ENCODE measurements at regions not wholly inside any gene's neighbourhood (a gene's known extent, or its start where the extent isn't known, plus 50 kb on each side); places are given as distances from the start of the nearest gene placed in this dataset.
"Not testable (repeated sequence)": the region's sequence is repeated elsewhere in the genome, so short reads cannot be mapped to it uniquely, and the experiment has no call there.

DNA sequence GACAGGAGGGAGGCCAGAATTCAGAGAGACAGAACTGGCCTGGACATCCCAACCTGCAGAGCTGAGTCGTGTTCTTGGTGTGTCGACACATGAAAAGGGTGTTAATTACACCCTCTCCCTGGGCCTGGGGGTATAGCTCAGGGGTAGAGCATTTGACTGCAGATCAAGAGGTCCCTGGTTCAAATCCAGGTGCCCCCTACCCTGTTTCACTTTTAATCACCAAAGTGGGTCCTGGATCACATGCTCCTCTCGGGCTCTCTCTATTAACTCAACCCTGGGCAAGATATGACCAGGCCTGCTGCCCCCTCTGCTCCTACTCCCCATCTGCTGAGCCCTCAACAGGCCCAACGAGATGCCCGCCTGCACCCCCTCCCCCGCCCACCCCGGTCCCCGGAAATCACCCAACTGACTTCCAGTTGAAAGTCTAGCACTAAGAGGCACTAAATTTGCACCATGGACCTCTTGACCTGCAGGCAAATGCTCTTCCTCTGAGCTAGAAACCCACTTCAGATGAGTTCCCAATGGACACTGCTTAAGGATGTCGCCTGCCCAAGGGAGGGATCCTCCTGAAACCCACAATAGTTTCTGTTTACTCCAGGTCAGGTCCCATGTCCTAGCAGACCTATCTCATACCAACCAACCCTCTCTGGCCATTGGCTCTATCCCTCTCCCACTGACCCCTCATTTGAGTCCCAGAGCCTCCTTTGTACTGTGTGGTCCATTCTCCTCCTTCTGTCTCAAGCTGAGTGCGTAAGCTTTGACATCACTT lies 137.6 kb downstream of the ZNF467 start:
- intact Hi-C loops (cut with micrococcal nuclease) = no loop called here

DNA sequence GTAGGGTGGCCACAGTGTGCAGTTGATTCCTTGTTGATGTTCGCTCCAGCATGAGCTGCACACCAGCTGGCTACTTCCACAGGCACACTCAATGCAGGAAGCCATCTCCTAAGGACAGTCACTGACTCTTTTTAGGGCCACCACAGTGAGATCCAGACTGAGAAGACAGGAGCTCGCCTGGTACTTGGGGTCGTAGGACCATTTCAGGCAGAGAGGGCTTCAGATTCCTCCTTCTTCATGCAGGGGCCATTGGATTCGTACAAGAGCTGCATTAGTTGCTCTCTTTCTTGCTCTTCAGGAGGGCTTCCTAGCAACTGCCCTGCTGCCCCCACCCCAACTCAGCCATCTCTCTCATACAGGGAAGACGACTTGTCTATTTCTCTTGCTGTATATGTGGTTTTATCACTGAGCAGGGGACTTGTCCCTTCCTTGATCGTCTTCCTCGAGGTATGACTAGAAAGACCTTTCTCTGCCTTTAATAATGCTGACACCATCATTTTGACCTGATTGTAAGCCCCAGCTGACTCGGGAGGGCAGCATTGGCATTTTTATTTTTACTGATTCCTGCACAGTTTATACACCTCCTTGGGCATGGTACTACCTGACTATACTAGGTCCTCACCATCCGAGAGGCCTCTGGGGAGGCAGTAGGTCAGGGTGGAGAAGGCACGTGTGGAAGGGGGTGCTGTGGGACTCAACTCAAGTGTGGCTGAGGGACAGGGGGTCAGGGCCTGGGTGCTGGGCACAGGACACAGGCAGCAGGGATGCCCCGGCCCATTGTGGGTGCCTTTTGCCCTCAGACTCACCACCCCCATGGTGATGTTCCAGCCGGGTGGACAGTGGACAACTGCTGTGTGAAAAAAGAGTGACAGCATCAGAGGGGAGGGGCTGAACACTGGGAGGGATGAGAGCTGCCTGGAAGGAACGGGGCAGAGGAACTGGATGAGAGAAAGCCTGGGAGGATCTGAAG lies 136.7 kb upstream of the ZNF746 start:
- intact Hi-C loops (cut with micrococcal nuclease) = no loop called here

DNA sequence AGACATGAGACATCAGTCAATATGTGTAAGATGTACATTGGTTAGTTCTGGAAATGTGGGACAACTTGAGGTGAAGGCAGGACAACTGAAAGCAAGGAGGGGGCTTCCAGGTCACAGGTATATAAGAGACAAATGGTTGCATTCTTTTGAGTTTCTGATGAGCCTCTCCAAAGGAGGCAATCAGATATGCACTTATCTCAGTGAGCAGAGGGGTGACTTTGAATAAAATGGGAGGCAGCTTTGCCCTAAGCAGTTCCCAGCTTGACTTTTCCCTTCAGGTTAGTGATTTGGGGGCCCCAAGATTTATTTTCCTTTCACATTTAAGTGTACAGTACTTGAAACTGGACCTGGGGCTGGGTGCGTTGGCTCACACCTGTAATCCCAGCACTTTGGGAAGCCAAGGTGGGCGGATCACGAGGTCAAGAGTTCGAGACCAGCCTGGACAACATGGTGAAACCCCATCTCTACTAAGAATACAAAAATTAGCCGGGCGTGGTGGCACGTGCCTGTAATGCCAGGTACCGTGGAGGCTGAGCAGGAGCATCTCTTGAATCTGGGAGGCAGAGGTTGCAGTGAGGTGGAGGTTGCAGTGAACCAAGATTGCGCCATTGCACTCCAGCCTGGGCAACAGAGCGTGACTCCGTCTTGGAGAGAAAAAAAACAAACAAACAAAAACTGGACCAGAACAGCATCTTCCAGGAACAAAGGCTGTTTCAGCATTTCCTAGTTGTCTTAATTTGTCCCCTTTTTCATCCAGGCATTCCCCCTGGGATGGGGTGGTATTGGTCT lies 130.9 kb upstream of the ZNF746 start:
- intact Hi-C loops (cut with micrococcal nuclease) = not testable (repeated sequence)

DNA sequence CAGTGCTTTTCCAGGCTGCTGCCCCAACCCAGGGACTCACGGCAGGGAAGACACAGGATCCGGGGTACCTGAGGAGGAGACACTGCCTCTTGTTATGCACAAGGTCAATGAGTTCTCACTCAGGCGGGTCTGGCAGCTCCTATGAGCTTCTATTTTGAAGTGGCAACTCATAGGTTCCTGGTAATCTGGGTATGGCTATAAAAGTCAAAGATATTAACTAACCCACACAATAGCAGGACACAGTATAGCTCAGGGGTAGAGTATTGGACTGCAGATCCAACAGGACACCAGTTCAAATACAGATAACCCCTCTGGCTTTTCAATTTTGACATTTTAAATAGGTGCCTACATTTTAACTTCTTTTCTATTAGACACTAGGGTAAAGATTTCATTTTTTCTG lies 130.3 kb upstream of the ZNF746 start:
- intact Hi-C loops (cut with micrococcal nuclease) = no loop called here

DNA sequence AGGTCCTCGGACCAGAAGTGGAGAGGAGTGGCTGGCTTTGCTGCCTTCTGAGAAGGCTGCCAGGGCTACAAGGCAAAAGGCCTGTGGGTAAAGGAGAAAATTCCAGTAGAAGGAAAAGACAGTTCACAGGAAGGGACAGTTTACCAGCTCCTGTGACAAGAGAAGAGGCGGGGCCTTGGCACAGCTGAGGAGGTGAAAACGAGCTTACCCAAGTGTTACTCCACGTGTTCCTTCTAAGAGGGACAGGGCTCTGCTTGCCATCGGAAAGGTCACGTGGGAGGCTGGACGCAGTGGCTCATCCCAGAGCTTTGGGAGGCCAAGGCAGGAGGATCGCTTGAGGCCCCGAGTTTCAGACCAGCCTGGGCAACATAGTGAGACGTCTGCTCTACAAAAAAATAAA lies 129.4 kb upstream of the ZNF746 start:
- intact Hi-C loops (cut with micrococcal nuclease) = no loop called here

DNA sequence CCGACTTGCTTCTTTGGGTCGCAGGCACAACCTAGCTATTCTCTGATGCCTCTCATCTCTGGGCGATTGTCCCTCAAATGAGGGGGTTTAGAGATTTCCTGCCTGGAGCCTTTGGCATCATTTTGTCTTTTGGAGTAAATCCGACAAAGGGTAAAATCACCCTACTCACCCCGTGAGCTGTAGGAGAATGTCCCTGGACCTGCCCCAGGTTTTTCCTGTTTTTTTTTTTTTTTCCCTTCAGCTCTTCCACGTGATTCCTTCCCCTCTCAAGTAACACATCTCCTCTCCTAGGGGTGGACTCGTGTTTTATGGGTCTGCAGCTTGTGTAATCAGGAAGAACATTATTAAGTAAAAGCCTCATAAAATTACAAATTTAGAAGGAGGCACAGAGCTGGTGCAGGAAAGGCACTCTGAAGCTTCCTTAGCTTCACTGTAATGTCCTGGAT lies 128.4 kb upstream of the ZNF746 start:
- intact Hi-C loops (cut with micrococcal nuclease) = loop anchor here (1.0 to 2.0 kb wide), 3 partner anchors 88 to 387 kb away; partner anchors contain the start of gene ZNF212

DNA sequence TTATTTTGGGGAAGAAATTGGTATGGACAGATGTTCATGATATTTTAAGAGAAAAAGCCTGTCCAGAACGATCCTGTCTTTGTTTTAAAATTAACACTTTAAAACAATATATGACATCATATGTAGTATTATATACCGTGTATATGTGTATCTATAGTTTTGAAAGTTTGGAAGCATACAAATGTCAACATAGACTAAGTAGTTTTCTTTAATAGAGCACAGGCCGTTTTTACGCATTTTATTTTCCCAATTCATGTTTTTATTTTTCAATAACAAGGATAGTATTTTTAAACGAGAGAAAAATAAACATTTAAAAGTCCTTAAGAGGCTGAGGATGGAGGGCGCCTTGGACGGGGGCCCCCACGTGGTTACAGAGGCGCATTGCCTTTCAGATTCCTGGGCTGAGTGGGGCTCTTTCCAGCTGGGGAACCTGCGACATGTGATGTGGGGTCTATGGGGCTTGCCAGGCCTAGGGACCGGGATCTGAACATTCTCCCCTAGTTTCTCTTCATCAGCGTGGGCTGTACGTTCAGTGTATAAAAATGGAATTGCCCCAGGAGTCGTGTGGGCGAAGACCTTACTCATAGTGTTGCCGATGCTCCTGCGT lies 127.8 kb upstream of the ZNF746 start:
- intact Hi-C loops (cut with micrococcal nuclease) = loop anchor here (1.0 to 2.0 kb wide), 3 partner anchors 89 to 387 kb away; partner anchors contain the start of gene ZNF212

DNA sequence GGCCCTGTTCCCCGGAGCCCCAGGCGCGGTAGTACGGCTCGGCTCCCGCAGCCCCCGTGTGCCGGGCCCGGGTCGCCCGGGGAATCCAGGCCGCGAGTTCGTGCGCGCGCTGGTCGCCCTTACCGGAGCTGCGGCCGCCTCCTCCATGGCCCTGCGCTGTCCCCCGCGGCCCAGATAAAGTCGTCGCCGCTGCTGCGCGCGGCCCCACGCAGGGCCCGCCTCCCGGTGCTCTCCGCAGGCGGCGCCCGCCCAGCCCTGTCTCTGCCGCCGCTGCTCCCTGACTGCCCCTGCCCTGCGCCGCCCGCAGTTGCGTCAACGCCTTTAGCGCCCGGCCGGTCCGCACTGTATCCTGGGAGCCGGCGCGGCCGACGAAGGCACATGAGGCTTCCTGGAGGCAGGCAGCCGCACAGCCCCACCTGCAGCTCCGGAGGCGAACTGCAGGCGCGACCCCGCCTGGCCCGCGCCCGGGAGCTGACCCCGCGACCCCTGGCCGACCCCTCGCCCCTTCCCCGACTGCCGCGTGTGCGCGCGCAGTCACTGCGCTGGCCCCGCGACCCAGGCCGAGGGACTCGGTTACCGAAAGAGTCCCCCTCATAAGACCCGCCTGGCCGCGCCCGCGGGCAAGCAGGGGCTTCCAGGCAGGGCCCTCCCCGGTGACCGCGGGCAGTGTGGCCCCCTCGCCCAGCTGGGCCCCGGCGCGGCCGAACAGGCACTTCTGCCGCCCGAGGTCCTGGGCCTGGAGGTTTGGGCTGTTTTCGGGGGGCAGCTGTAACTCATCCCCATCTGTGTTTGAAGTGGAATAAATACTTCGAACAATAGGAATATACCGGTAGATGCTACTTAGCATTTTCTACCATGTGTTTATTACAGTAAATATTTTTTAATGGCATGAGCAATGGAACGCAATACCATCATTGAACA lies 127.1 kb upstream of the ZNF746 start:
- intact Hi-C loops (cut with micrococcal nuclease) = loop anchor here (1.0 to 5.0 kb wide), 11 partner anchors 24 to 597 kb away; partner anchors contain the start of genes PDIA4, ZNF212, ZNF398 and ZNF425

DNA sequence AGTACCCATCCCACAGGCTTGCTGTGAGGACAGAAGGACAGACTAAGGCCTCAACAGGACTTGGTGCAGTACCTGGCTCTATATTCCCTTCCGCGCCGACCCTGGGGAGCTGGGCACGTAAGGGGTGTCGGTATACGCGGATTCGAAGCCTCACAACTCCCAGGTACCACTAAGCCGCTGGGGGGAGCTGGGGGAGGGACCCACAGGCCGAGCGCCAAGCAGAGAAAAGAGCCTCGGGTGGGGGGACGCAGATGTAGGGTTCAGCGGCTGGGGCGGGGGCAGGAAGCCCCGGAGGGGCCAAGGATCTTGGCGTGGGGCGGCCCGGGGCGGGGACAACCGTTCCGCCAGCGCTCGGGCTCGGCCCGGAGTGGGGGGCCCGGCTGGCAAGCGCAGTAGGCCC lies 126.4 kb upstream of the ZNF746 start:
- intact Hi-C loops (cut with micrococcal nuclease) = loop anchor here (1.0 to 5.0 kb wide), 9 partner anchors 24 to 597 kb away; partner anchors contain the start of genes PDIA4, ZNF212, ZNF398 and ZNF425

DNA sequence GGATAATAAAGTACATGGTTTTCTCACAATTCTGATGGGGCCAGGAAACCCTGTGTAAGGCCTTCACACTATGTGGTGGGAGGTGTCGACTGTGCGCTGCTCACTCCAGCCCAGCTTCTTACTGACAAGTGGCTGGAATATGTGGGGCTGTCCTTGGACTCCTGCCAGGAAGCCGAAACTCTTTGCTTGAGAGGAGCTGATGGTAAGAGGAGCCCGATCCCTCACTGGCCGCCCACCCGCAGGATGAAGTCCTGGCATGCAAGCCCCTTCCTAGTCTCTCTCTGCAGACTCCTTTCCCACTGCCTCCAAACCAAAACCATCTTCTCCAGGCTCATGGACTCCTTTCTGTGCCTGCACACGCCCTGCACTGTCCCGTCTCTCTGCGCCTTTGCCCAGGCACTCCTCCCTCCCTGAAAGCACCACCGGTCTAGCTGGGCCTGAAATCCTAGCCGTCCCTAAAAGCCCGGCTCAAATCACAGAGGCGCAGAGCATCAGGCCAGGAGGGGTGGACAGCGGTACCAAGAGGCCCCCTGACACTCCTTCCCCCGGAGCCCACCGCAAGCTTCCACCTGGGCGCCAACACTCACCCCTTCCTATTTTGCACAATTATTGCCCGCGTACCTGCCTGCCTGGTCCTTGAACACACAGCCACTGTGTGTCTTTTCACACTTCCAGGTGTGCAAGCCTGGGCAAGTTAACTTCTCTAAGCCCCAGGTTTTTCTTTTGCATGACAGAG lies 125.8 kb upstream of the ZNF746 start:
- intact Hi-C loops (cut with micrococcal nuclease) = loop anchor here (5.0 kb wide), 3 partner anchors 476 to 596 kb away; partner anchors contain the start of genes PDIA4, ZNF398 and ZNF425

DNA sequence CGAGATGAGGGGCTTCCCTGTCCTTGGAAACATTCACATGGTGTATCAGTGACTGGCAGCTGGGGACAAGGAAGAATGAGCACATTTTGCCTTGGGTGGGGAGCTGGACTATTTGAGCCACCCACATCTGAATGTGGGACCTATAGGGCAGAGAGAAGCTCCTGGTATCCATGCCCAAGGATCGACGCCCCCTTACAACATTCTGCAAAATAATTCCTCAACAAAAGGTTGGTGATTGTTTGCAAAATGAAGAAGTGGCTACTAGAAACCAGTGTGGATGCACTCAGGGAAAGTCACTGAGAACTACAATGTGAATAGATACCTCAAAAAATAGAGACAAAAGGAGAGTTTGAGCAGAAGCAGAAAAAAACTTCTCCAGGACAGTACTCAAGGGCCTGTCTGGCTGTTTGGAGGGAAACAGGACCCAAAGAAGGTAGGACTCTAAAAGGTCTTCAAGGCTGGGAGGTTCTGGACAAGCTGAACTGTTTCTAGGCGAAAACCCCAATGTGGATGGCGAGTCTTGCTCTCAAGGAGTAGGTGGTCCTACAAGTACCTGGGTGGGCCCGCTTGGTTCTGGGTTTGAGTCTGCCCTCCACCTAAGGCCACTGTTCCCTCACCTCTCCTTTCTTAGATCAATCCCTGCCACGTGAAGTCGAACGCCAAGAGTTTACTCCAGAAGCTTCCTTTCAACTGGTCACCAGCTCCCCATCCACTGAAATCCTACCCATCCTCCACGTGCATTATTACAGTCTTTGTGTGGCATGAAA lies 125.0 kb upstream of the ZNF746 start:
- intact Hi-C loops (cut with micrococcal nuclease) = loop anchor here (5.0 kb wide), 3 partner anchors 475 to 595 kb away; partner anchors contain the start of genes PDIA4, ZNF398 and ZNF425

DNA sequence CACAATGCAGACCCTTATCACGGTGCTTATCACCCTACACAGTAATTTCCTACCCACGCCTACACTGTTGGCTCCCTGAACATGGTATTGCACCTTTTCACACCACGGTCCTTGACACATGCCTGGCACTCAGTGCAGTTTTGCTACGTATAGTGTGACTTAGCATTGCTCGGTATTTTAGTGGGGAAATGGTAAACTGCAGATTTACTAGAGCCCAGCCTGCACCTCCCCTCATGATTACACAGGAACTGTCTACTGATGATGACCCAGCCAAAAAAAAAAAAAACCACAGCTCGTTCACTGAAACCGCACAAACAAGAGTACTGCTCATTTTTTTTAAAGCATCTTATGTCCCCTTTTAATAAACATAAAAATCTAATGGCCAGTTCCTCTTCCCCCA lies 124.2 kb upstream of the ZNF746 start:
- intact Hi-C loops (cut with micrococcal nuclease) = loop anchor here (5.0 kb wide), 3 partner anchors 474 to 594 kb away; partner anchors contain the start of genes PDIA4, ZNF398 and ZNF425

DNA sequence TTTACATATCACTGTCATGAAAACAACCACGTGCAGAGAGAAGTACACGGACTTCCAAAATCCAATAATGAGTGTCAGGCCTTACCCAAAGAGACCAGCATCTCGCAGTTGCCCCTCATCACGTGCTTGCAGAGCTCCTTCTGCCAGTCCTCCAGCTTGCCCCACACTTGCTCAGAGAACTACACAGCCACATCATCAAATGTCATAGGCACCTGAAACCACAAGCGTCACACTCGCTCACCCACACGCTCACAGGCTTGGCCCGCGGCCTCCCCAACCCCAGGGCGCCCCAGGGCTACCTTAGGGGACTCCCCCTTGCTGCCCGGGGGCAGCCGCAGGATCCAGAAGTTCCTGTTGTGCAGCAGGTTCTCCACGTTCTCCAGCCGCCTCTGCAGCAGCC lies 123.4 kb upstream of the ZNF746 start:
- intact Hi-C loops (cut with micrococcal nuclease) = loop anchor here (5.0 kb wide), 3 partner anchors 474 to 594 kb away; partner anchors contain the start of genes PDIA4, ZNF398 and ZNF425

DNA sequence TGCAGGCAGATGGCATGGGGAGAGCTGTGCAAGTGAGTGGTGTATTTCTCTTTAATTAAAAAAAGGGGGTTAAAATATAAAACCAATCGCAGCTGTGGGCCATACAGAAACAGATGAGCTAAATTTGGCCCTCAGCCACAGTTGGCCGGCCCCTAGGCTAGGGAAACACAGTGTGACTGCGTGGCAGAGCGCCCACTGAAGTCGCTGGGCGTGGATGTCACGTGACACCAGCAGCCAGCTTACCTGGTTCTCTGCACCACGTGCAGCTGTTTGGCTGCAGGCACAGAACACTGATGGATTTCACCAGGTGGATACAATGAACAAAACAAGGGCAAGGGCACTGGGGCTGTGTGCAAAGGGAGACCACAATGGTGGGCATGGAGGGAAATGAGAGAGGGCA lies 119.3 kb upstream of the ZNF746 start:
- intact Hi-C loops (cut with micrococcal nuclease) = no loop called here

DNA sequence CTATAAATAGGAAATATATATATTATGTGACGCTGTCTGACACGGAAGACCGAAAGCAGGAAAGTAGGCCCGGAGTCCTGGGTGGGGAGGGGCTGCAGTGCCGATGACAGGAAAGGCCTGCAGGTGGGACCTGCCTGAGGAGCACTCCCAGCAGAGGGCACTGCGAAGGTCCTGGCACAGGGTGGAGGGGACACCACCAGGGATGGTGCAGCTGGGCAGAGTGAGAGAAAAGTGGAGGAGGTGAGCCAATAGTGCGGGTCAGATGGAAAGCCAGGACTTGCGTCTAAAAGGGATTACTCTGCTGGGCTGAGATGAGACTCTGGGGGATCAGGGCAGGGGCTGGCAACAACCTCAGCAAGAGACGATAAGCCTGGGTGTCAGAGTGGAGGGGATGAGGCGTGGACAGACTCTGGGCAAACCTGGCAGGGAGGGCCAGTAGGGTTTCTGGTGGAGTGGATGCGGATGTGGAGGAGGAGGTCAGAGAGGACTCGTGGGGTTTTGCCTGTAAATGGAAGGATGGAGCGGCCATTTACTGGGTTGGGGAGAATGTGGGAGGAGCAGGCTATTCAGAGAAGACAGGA lies 118.2 kb upstream of the ZNF746 start:
- intact Hi-C loops (cut with micrococcal nuclease) = no loop called here

DNA sequence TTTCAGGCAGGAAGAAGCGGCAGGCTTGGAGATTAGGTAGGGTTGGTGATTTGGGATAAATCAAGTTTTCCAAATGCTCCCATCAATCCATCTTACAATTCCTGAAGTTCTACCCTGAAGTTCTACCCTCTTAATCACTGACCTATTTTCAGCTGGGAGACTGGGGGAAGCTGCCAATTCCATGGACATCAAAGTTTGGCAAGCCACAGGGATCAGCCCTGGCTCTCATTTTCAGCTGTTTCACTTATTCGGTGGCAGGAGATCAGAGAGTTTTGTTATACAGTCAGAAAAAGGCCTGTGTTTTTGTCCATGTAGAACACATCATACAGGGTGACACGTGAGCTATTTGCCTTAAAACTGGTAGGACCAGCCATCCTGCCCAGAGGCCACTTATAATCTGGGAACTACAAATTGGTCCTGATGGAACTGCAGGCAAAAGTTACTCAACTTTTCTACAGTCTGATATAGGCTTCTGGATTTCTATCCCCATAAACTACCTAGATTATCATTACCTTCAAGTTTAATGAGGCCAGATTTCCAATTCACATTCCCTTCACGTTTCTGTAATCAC lies 112.9 kb upstream of the ZNF746 start:
- intact Hi-C loops (cut with micrococcal nuclease) = no loop called here

DNA sequence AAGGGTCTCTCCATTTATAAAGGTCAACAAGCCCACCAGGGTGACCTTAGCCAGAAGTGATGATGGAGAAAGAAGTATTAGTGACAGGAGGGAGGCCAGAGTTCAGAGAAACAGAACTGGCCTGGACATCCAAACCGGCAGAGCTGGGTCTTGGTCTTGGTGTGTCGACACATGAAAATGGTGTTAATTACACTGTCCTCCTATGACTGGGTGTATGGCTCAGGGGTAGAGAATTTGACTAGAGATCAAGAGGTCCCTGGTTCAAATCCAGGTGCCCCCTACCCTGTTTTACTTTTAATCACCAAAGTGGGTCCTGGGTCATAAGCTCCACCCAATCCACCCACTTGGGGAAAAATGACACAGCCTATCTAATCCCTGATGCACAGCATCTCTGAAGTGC lies 110.6 kb upstream of the ZNF746 start:
- intact Hi-C loops (cut with micrococcal nuclease) = no loop called here

Data from T-helper 2 cell treated with Interferon-gamma antibody and Interleukin-4, amounts not matched to agents 100 ng/mL and 5 ng/mL, for 36 hours (primary cell).